Left renal pelvis (tissue), 4 donors: ENCODE measurements at regions not wholly inside any gene's neighbourhood (a gene's known extent, or its start where the extent isn't known, plus 50 kb on each side); places are given as distances from the start of the nearest gene placed in this dataset.
"Not testable (repeated sequence)": the region's sequence is repeated elsewhere in the genome, so short reads cannot be mapped to it uniquely, and the experiment has no call there.

ENCODE experiments used
- DNase-seq, 4 donors: peaks; one replicate each; pipeline ENCODE4 v3.0.0-alpha.2; 2013; ENCODE audit warnings: low read depth in 4 of 4, low spot score in 3 of 4

DNA sequence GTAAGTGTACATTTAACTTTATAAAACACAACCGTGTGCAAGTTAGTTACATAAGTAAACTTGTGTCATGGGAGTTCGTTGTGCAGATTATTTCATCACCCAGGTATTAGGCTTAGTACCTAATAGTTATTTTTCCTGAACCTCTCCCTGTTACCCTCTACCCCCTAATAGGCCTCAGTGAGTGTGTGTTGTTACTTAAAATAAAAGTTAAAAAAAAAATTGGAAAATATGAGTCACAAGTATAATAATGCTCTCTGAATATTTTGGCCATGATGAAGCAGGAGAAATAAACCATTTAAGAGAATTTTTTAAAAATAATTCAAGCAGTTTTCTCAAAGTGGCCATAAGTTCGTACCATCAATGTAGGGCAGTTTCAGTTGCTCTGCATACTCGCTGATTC lies 105.1 kb upstream of the GRID2 start:
- no peak for DNase-seq

DNA sequence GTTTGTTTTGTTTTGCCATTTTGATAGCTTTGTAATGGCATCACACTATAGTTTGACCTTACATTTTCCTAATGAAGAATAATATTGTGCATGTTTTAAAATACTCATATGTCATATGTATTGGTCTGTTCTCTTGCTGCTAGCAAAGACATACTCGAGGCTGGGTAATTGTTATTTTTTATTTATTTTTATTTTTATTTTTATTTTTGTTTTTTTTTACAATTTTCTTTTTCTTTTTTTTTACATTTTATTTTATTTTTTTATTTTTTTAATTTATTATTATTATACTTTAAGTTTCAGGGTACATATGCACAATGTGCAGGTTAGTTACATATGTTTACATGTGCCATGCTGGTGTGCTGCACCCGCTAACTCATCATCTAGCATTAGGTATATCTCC lies 104.6 kb upstream of the GRID2 start:
- DNase-seq: no peak

GRCh38 chr4:92210906-92211305 lies 92.9 kb upstream of the GRID2 start:
- no peak for DNase-seq

DNA sequence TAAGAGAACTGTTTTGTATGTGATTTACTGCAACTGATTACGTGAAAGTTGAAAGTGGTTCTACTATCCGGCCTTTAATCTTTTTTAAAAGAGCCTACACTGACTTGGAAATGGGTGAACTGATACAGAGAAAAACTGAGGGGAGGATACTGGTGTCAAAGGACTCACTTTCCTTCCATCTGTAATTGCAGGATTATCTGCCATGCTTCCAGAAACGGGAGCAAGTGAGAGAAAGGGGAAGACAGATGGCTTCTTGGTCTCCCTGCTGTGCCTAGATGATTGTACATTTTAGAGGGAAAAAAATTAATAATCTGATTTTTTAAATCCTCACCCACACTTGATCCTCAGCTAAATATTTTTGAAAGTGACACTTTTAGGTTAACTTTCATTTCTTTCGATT lies 88.3 kb upstream of the GRID2 start:
- no peak for DNase-seq

DNA sequence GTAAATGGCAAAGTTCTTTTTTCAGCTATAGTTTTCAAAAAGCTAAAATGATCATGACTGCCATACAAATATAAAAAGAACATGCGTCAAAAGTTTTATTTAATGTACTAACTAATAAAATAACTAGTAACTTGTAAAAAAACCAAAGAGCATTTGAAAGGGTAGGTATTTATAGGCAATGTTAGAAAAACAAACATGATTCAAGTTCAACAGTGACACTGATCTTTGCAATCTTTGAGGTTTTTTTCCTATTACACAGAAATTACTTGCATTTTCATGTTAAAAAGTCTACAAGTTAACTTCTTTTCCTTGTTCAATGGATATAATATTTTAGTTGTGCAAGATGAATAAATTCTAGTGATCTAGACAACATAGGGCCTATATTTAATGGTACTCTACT lies 72.3 kb upstream of the GRID2 start:
- no peak for DNase-seq

DNA sequence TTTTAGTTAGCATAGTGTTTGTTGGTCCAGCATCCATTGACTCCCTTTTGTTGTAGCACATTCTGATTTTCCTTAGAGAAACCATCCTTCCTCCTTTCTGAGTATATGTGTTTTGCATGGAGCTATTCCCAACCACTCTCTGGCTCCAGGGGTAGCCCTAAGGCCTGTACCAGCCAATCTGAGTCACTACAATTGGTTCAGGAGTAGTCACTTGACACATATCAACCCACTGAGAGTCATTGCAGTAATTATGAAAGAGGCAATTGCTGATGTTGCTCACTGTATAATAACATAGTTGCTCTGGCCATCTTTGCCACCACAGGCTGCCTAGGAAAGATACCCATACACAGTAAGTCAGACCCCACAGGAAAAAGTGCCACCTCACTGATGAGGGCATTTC lies 71.2 kb upstream of the GRID2 start:
- no peak for DNase-seq

- no peak for DNase-seq
Observed at GRCh38 chr4:92234393-92235176, 69.2 kb upstream of the GRID2 start.

- no peak for DNase-seq
Observed at GRCh38 chr4:92235731-92236130, 68.0 kb upstream of the GRID2 start.

GRCh38 chr4:92236877-92237276 lies 66.9 kb upstream of the GRID2 start:
- no peak for DNase-seq

DNA sequence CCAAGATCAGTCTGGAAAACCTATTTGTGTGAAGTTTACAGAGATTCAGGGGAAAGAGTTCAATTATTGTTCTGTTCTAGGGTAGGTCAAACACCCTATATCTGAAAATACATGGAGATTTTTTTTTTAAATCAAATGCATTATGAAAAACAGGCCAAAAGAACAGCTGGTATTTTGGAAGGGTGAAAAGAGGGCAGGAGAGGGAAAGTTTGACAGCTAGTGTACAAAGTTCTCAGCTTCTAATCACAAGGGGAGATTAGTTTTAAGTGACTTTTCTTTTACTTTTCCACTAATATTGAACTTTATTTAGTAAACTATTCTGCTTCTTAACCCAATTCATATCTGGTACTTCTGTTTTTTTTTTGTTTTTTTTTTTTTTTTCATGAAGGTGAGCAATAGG lies 66.2 kb upstream of the GRID2 start:
- DNase-seq: no peak

- DNase-seq: no peak
Observed at GRCh38 chr4:92241094-92241493, 62.7 kb upstream of the GRID2 start.

DNA sequence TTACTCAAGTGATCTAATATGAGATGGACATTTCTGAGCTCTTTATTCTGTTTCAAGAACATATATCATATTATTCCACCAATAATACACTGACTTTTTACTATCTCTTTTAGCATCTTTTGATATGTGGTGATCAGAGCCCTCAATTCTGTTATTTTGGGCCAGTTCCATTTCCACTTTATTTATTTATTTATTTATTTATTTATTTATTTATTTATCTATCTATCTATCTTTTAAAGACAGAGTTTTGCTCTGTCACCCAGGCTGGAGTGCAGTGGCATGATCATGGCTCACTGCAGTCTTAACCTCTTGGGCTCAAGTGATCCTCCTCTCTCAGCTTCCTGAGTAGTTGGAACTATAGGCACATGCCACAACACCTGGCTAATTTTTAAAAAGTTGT lies 57.4 kb upstream of the GRID2 start:
- no peak for DNase-seq

GRCh38 chr4:92249541-92249940 lies 54.2 kb upstream of the GRID2 start:
- no peak for DNase-seq

DNA sequence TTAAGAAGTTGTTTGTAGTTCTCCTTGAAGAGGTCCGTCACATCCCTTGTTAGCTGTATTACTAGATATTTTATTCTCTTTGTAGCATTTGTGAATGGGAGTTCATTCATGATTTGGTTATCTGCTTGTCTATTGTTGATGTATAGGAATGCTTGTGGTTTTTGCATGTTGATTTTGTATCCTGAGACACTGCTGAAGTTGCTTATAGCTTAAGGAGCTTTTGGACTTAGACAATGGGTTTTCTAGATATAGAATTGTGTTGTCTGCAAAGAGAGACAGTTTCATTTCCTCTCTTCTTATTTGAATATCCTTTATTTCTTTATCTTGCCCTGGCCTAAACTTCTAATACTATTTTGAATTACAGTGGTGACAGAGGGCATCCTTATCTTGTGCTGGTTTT lies 52.1 kb upstream of the GRID2 start:
- no peak for DNase-seq

GRCh38 chr4:92252358-92252757 lies 51.4 kb upstream of the GRID2 start:
- not testable (repeated sequence) for DNase-seq

- DNase-seq: no peak
Observed at GRCh38 chr4:92252846-92253245, 50.9 kb upstream of the GRID2 start.

- DNase-seq: no peak
Observed at GRCh38 chr4:92253550-92253949, 50.2 kb upstream of the GRID2 start.
